HCT116 (cell line): ENCODE measurements at regions not wholly inside any gene's neighbourhood (a gene's known extent, or its start where the extent isn't known, plus 50 kb on each side); places are given as distances from the start of the nearest gene placed in this dataset.

Source experiments
- ATAC-seq: fragments of 200-7000 bp; cut with Tn5 transposase; 2 replicates; pipeline ENCODE4 v1.9.1; 2020; ENCODE audit warnings: mild to moderate bottlenecking, moderate library complexity
- BruUV-seq: library from RNA; stranded (reverse); fragments of 400-500 nt; replicated peaks from 2 replicates; lab custom pipeline; 2021; lab: Mats Ljungman, UMichigan
- CTCF ChIA-PET: fragments of 300-600 bp; sonication (Branson Sonifier 250); formaldehyde crosslinking; loops from one replicate; lab custom pipeline; 2021; ENCODE audit warnings: antibody characterized with exemption; lab: Charles Lee
- POLR2A ChIA-PET: fragments of 300-600, 350-600 bp; sonication (Branson Sonifier 250); formaldehyde crosslinking; loops from one replicate; lab custom pipeline; 2021; ENCODE audit warnings: antibody characterized with exemption; lab: Charles Lee
- RAD21 ChIA-PET, 2 experiments: fragments of 300-600 bp; sonication (Branson Sonifier 250); formaldehyde crosslinking; loops; one replicate each; lab custom pipeline; 2023; ENCODE audit warnings: low total read pairs in 2 of 2; ENCODE audit not compliant: uncharacterized antibody in 2 of 2, unreplicated experiment in 2 of 2, low non-redundant PET in 1 of 2; lab: Charles Lee
- DNase-seq: peaks from one replicate; pipeline ENCODE4 v3.0.0-alpha.2; 2010; ENCODE audit warnings: low read depth, low spot score
- H2AFZ ChIP-seq: fragments of 200-600 bp; shearing (Covaris generic), sonication (generic); 2 replicates; pipeline ENCODE4 v1.6.1; 2017; ENCODE audit warnings: low read depth, mixed run types, mixed read lengths, antibody characterized with exemption, low read length; ENCODE audit not compliant: poor library complexity, severe bottlenecking
- H3K27ac ChIP-seq: 2 replicates; pipeline ENCODE4 v1.5.1; 2012; ENCODE audit warnings: low read depth, low read length
- H3K27me3 ChIP-seq: fragments of 200-600 bp; sonication (generic); 2 replicates; pipeline ENCODE4 v1.6.1; 2016; ENCODE audit warnings: mixed run types, low read length, mixed read lengths; ENCODE audit not compliant: insufficient read depth
- H3K36me3 ChIP-seq, 2 experiments: fragments of 200-500 bp in 1 of 2; fragments of 200-600 bp in 1 of 2; sonication (Bioruptor generic) in 1 of 2; sonication (generic) in 1 of 2; 2 replicates each; pipeline versions ENCODE4 v1.5.1 to v1.6.1; 2014 to 2016; ENCODE audit warnings: low read length in 2 of 2, inconsistent platforms in 1 of 2, mixed read lengths in 1 of 2, mixed run types in 1 of 2; ENCODE audit not compliant: insufficient read depth in 2 of 2, control insufficient read depth in 1 of 2
- H3K4me1 ChIP-seq, 2 experiments: fragments of 200-600 bp in 1 of 2; sonication (generic) in 1 of 2; 2 replicates each; pipeline versions ENCODE4 v1.5.1 to v1.6.1; 2012 to 2017; ENCODE audit warnings: low read length in 2 of 2, inconsistent platforms in 1 of 2, mild to moderate bottlenecking in 1 of 2, mixed read lengths in 1 of 2, mixed run types in 1 of 2, moderate library complexity in 1 of 2; ENCODE audit not compliant: insufficient read depth in 2 of 2, control insufficient read depth in 1 of 2
- H3K4me2 ChIP-seq: fragments of 200-600 bp; sonication (generic); 2 replicates; pipeline ENCODE4 v1.6.1; 2017; ENCODE audit warnings: mixed run types, low read length, mixed read lengths
- H3K4me3 ChIP-seq, 2 experiments: fragments of 200-600 bp in 1 of 2; sonication (generic) in 1 of 2; replicated peaks in 1 of 2; 2 replicates each; pipeline ENCODE4 v1.5.1; 2011 to 2016; ENCODE audit warnings: low read length in 2 of 2, control low read depth in 1 of 2, low read depth in 1 of 2, mild to moderate bottlenecking in 1 of 2, mixed read lengths in 1 of 2, mixed run types in 1 of 2
- H3K79me2 ChIP-seq: fragments of 200-600 bp; sonication (generic); 2 replicates; pipeline ENCODE4 v1.6.1; 2017; ENCODE audit warnings: mild to moderate bottlenecking, mixed run types, low read length, moderate library complexity, mixed read lengths; ENCODE audit not compliant: insufficient read depth
- H3K9ac ChIP-seq: fragments of 200-600 bp; sonication (generic); 2 replicates; pipeline ENCODE4 v1.6.1; 2016; ENCODE audit warnings: low read length, mixed read lengths
- H3K9me2 ChIP-seq: fragments of 200-600 bp; sonication (generic), shearing (Covaris generic); 2 replicates; pipeline ENCODE4 v1.6.1; 2017; ENCODE audit warnings: mixed run types, mild to moderate bottlenecking, moderate library complexity; ENCODE audit not compliant: insufficient read depth
- H3K9me3 ChIP-seq, 2 experiments: fragments of 200-500 bp in 1 of 2; fragments of 200-600 bp in 1 of 2; sonication (Bioruptor generic) in 1 of 2; sonication (generic) in 1 of 2; 2 replicates each; pipeline ENCODE4 v1.6.1; 2014 to 2017; ENCODE audit warnings: low read length in 2 of 2, mixed read lengths in 2 of 2, inconsistent platforms in 1 of 2, low read depth in 1 of 2, mild to moderate bottlenecking in 1 of 2, mixed run types in 1 of 2, moderate library complexity in 1 of 2; ENCODE audit not compliant: control insufficient read depth in 1 of 2, insufficient read depth in 1 of 2
- H4K20me1 ChIP-seq: fragments of 200-600 bp; sonication (generic), shearing (Covaris generic); 2 replicates; pipeline ENCODE4 v1.6.1; 2017; ENCODE audit warnings: mixed run types, mild to moderate bottlenecking, moderate library complexity; ENCODE audit not compliant: insufficient read depth
- CEBPB ChIP-seq: IDR thresholded peaks from 2 replicates; pipeline ENCODE4 v1.6.1; 2012; ENCODE audit warnings: low read depth
- EGR1 ChIP-seq: IDR thresholded peaks from 2 replicates; pipeline ENCODE4 v1.6.1; 2012; ENCODE audit warnings: low read depth
- ELF1 ChIP-seq: IDR thresholded peaks from 2 replicates; pipeline ENCODE4 v1.6.1; 2012; ENCODE audit warnings: low read depth, borderline replicate concordance
- EZH2 ChIP-seq: fragments of 200-600 bp; sonication (generic); IDR thresholded peaks from 2 replicates; pipeline ENCODE4 v1.6.1; 2017; ENCODE audit warnings: antibody characterized with exemption, mixed run types
- FOSL1 ChIP-seq: IDR thresholded peaks from 2 replicates; pipeline ENCODE4 v1.6.1; 2012; ENCODE audit warnings: low read depth
- POLR2A ChIP-seq: IDR thresholded peaks from 2 replicates; pipeline ENCODE4 v1.7.0; 2011; ENCODE audit warnings: borderline replicate concordance; ENCODE audit not compliant: insufficient read depth, insufficient read length; ENCODE audit errors: extremely low read depth
- POLR2AphosphoS5 ChIP-seq: IDR thresholded peaks from 2 replicates; pipeline ENCODE4 v1.6.1; 2011; ENCODE audit warnings: mild to moderate bottlenecking, low read depth, low read length, moderate library complexity
- SIN3A ChIP-seq: IDR thresholded peaks from 2 replicates; pipeline ENCODE4 v1.6.1; 2012; ENCODE audit warnings: low read depth
- SP1 ChIP-seq: IDR thresholded peaks from 2 replicates; pipeline ENCODE4 v1.6.1; 2012; ENCODE audit warnings: low read depth
- TCF7L2 ChIP-seq: IDR thresholded peaks from 2 replicates; pipeline ENCODE4 v1.7.0; 2011; ENCODE audit warnings: borderline replicate concordance, inconsistent platforms; ENCODE audit not compliant: insufficient read depth, insufficient read length; ENCODE audit errors: extremely low read depth
- intact Hi-C: fragments of 100-400 bp; cut with micrococcal nuclease; formaldehyde crosslinking; loops from 2 replicates; pipeline ENCODE4 v1.10.0; 2022
- TF ChIP-seq, protein P1 (sequence below), 3 experiments: fragments of 200-600 bp in 1 of 3; sonication (generic) in 1 of 3; IDR thresholded peaks in 2 of 3; conservative IDR thresholded peaks in 1 of 3; 2 replicates each; pipeline ENCODE4 v1.5.1; 2012 to 2017; ENCODE audit warnings: low read depth in 2 of 3, low read length in 2 of 3, antibody characterized with exemption in 1 of 3, borderline replicate concordance in 1 of 3, control low read depth in 1 of 3, mild to moderate bottlenecking in 1 of 3, mixed read lengths in 1 of 3, mixed run types in 1 of 3, moderate library complexity in 1 of 3; ENCODE audit not compliant: insufficient read depth in 1 of 3
- TF ChIP-seq, protein P2 (sequence below): IDR thresholded peaks from 2 replicates; pipeline ENCODE4 v1.6.1; 2012
- TF ChIP-seq, protein P3 (sequence below): IDR thresholded peaks from 2 replicates; pipeline ENCODE4 v1.6.1; 2012

DNA sequence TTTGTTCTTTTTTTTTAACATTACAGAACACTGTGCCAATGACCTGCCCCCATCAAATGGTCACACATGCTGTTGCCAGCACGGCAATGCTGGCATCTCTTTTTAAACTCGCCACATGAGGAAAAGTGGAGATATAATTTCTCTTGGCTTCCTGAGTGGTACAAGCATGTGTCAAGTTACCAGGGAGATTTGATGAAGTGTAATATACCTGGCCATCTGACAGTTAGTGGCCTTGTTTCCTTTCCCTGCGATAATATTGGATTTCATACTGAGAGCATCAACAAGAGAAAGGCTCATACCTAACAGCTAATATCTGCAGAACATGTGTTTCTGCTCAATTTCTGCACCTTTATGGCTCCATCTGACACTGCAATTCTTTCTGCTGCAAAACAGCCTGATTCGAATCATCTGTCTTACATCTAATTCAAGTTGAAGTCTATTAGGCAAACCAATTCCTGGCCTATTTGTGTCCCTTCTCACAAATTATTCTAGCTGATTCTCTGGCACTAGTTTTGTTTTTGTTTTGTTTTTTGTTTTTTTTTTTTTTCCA, 519.5 kb downstream of the PREX1 start:
- H3K36me3 ChIP-seq = no peaks in the 10 kb centered on the region
- TF ChIP-seq, protein P1, sequence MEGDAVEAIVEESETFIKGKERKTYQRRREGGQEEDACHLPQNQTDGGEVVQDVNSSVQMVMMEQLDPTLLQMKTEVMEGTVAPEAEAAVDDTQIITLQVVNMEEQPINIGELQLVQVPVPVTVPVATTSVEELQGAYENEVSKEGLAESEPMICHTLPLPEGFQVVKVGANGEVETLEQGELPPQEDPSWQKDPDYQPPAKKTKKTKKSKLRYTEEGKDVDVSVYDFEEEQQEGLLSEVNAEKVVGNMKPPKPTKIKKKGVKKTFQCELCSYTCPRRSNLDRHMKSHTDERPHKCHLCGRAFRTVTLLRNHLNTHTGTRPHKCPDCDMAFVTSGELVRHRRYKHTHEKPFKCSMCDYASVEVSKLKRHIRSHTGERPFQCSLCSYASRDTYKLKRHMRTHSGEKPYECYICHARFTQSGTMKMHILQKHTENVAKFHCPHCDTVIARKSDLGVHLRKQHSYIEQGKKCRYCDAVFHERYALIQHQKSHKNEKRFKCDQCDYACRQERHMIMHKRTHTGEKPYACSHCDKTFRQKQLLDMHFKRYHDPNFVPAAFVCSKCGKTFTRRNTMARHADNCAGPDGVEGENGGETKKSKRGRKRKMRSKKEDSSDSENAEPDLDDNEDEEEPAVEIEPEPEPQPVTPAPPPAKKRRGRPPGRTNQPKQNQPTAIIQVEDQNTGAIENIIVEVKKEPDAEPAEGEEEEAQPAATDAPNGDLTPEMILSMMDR (IDR thresholded peaks at IDR 0.05 in 2 of 3, conservative IDR thresholded peaks at IDR 0.05 in 1 of 3; ENCODE audit: borderline replicate concordance in 1 of 3, insufficient read depth in 1 of 3, low read depth in 2 of 3, low read length in 2 of 3) = no peak
- TF ChIP-seq POLR2AphosphoS5 = no peak
- intact Hi-C loops = no loop called here
- RAD21 ChIA-PET = no interaction called here
- POLR2A ChIA-PET = no interaction called here
- BruUV-seq = no TSS peak
- ATAC-seq (no peak), DNase-seq (no peak)
- no peaks in the 10 kb centered on the region for H3K9me3 ChIP-seq
- H4K20me1 ChIP-seq = no peaks in the 10 kb centered on the region
- peaks cover 0 to 9% of the 10 kb centered on the region in 2 experiments; a peak in 1 of 4 replicates for H3K4me1 ChIP-seq
- no peaks in the 10 kb centered on the region for H3K9me2 ChIP-seq
- CTCF ChIA-PET = no interaction called here
- H3K9ac ChIP-seq = no peak overlapping the region
- H3K27me3 ChIP-seq = peaks cover 17% of the 10 kb centered on the region
- no peak overlapping the region for H2AFZ ChIP-seq
- H3K27ac ChIP-seq = no peak overlapping the region
- no peaks in the 10 kb centered on the region for H3K79me2 ChIP-seq
- H3K4me2 ChIP-seq = no peak overlapping the region
- H3K4me3 ChIP-seq = no peak overlapping the region

DNA sequence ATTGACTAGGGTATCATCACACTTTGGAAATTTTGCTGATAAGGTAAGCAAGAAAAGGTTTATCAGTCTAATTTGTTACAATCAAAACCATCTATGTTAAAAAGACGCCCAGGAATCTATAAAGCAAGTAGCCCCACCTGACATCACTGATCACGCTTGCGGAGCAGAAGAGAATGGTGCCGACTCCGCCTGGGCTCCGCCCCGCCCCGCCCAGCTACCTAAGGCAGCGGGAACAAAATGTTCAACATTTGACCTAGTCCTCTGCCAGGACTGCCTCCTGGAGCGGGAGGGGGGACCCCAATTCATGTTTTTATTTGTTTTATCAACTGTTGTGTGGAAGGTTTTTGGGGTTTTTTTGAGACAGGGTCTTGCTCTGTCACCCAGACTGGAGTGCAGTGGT, 520.5 kb downstream of the PREX1 start:
- ATAC-seq (no peak), DNase-seq (no peak)
- ChIA-PET RAD21 (no interaction called here), CTCF (interaction anchor here (1.1 kb wide), 1 partner anchor 12 kb away, joined by 4 read pairs; no protein-coding TSS in a partner anchor), POLR2A (no interaction called here)
- Histone ChIP-seq H3K27me3 (peaks cover 22% of the 10 kb centered on the region), H3K9ac (no peak overlapping the region), H2AFZ (no peak overlapping the region), H3K9me3 (no peaks in the 10 kb centered on the region), H3K4me1 (peaks cover 0 to 9% of the 10 kb centered on the region in 2 experiments; a peak in 1 of 4 replicates), H4K20me1 (no peaks in the 10 kb centered on the region), H3K9me2 (no peaks in the 10 kb centered on the region), H3K4me3 (no peak overlapping the region), H3K36me3 (no peaks in the 10 kb centered on the region), H3K27ac (no peak overlapping the region), H3K79me2 (no peaks in the 10 kb centered on the region), H3K4me2 (no peak overlapping the region)
- BruUV-seq = no TSS peak
- intact Hi-C loops = no loop called here
- TF ChIP-seq EZH2 (no peak), CEBPB (no peak), ELF1 (no peak), SP1 (no peak), TCF7L2 (no peak), FOSL1 (no peak), EGR1 (no peak), POLR2AphosphoS5 (no peak), POLR2A (no peak), SIN3A (no peak)
- TF ChIP-seq, protein P1 (IDR thresholded peaks at IDR 0.05 in 2 of 3, conservative IDR thresholded peaks at IDR 0.05 in 1 of 3; ENCODE audit: borderline replicate concordance in 1 of 3, insufficient read depth in 1 of 3, low read depth in 2 of 3, low read length in 2 of 3) = no peak
- TF ChIP-seq, protein P2, sequence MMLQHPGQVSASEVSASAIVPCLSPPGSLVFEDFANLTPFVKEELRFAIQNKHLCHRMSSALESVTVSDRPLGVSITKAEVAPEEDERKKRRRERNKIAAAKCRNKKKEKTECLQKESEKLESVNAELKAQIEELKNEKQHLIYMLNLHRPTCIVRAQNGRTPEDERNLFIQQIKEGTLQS = no peak
- TF ChIP-seq, protein P3, sequence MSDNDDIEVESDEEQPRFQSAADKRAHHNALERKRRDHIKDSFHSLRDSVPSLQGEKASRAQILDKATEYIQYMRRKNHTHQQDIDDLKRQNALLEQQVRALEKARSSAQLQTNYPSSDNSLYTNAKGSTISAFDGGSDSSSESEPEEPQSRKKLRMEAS = no peak
